ENCODE measurements at regions not wholly inside any gene's neighbourhood (a gene's known extent, or its start where the extent isn't known, plus 50 kb on each side); places are given as distances from the start of the nearest gene placed in this dataset.

DNA sequence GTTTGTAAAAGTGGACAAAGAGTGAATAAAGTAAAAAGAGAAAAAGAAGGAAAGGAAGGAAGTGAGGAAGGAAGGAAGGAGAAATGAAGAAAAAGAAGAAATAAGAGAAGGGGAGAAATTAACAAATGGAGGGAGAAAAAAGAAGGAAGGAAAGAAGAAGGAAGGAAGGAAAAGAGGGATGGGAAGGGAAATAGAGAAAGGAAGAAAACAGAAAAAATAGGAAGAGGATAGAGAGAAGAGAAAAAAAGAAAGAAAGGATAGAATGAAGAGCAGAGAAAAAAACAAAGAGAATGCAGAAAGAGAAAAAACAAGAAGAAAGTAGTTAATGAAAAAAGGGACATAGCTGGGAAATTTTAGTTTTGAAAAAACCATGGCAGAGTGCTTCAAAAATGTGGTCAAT lies 361.8 kb downstream of the EPHA7 start:
- Mint-ChIP-seq H3K4me1 (ENCODE audit: low read depth in 2 of 2) (no peaks in the 10 kb centered on the region), H3K27me3 (no peaks in the 10 kb centered on the region), H3K27ac (no peak overlapping the region), H3K4me3 (no peak overlapping the region), H3K36me3 (ENCODE audit: insufficient read depth) (no peaks in the 10 kb centered on the region), H3K9me3 (peaks cover 9 to 17% of the 10 kb centered on the region in 2 donors)
- ATAC-seq (replicated peaks) (no peak), DNase-seq (no peak)

DNA sequence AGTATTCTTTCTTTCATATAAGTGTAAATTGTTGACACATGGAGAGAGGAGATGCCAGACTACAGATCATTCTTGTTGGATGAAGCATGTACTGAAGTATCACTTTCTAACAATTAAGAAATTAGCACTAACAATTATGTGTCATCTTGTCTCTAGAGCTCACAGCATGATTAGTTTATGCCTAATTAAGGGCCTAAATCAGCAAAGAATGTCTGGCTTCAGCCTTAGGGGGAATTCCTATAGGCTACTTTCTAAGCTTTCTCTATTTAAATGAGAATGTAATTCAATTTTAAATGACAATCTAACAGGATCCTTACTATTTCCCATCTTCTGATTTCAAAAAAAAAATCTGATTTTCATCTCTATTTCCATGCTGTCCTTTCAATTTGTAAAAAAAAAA lies 371.0 kb downstream of the EPHA7 start:
- no peaks in the 10 kb centered on the region for H3K36me3 Mint-ChIP-seq (ENCODE audit: insufficient read depth)
- no peak overlapping the region for H3K27ac Mint-ChIP-seq

DNA sequence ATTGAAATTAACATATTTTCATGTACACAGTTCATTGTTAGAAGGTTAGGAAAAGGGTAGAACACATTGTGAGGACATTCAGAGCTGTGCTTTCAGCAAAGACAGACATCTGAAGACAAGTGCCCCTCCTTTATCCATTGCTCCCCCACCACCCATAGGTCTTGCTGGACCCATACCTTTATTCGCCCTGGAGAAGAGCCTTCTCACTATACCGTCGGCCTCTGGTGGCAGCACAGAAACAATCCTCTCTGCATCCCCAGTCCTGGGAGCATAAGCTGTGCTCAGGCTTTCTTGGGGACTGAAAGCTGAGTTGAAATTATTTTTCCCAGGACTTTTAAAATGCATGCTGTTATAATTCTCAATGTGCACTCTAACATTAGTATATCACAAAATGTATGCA lies 372.3 kb downstream of the EPHA7 start:
- Mint-ChIP-seq H3K36me3 (ENCODE audit: insufficient read depth) (no peaks in the 10 kb centered on the region), H3K4me3 (no peak overlapping the region), H3K27me3 (no peaks in the 10 kb centered on the region), H3K27ac (no peak overlapping the region), H3K4me1 (ENCODE audit: low read depth in 2 of 2) (no peaks in the 10 kb centered on the region), H3K9me3 (peaks cover 2 to 7% of the 10 kb centered on the region in 2 donors)
- DNase-seq (no peak), ATAC-seq (replicated peaks) (no peak)

More for the DNA sequence above, 371.0 kb downstream of the EPHA7 start:
- ATAC-seq (replicated peaks) (no peak), DNase-seq (no peak)
- Mint-ChIP-seq H3K27me3 (no peaks in the 10 kb centered on the region), H3K4me3 (no peak overlapping the region), H3K9me3 (peaks cover 2 to 3% of the 10 kb centered on the region in 2 donors), H3K4me1 (ENCODE audit: low read depth in 2 of 2) (no peaks in the 10 kb centered on the region)

DNA sequence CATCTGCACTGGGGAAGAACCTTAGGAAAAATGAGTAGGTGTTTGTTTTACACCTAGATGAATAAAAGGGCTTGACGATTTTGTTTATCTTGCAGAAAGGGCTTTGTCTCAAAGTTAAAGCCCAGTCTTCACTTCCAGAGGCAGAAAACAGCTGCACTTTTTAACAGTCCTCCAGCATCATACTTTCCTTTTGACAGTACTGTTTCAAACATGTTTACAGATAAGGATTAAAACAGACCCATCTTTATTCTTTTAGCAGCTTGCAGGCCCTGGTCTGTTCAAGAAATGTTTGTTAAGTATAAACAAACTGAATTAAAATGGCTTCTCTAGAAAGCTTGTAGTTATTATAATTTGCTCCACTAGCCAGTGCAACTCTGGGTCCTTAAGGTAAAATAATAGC lies 374.2 kb downstream of the EPHA7 start:
- no peak for DNase-seq
- Mint-ChIP-seq H3K36me3 (ENCODE audit: insufficient read depth) (no peaks in the 10 kb centered on the region), H3K4me3 (no peak overlapping the region), H3K27ac (no peak overlapping the region), H3K9me3 (peaks cover 2 to 7% of the 10 kb centered on the region in 2 donors), H3K4me1 (ENCODE audit: low read depth in 2 of 2) (no peaks in the 10 kb centered on the region), H3K27me3 (no peaks in the 10 kb centered on the region)
- ATAC-seq (replicated peaks): no peak

DNA sequence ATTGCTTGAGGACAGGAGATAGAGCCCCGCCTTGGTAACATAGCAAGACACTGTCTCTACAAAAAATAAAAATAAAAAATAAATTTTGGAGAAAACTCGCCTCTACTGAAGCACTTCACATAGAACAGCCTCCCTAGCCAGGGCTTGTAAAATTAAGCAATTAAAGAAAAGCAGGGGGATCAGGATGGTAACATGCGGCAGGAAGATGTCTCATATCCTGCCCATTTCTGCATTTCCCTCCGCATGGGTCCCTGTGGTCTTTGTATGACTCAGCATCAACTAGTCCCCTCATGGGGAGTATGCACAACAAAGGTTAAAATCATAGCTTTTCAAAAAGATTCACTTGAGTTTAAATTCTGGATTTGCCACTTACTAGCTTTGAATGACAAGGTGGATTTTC lies 379.0 kb downstream of the EPHA7 start:
- no peaks in the 10 kb centered on the region for H3K36me3 Mint-ChIP-seq (ENCODE audit: insufficient read depth)
- DNase-seq: no peak
- H3K27ac Mint-ChIP-seq: no peak overlapping the region

DNA sequence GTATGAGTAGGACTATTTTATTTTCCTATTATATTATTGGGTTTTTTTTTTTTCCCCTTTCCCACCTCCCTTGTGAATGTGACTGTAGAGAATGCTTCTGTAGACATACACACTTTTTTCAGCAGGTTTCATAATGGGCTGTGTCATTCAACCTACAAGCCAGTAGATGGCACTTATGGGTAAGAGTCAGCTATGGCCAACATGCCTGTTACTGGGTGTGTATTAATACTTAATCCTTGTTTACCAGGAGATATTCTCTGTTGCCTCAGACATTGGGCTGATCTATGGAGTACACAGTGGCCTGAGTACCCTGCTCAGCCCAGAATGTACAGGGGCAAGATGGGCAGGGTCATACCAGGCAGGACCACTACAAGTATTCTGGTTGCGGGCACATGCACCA lies 382.5 kb downstream of the EPHA7 start:
- Mint-ChIP-seq H3K4me1 (ENCODE audit: low read depth in 2 of 2) (no peaks in the 10 kb centered on the region), H3K9me3 (peaks cover 8 to 17% of the 10 kb centered on the region in 2 donors), H3K27ac (no peak overlapping the region), H3K36me3 (ENCODE audit: insufficient read depth) (no peaks in the 10 kb centered on the region), H3K27me3 (no peaks in the 10 kb centered on the region), H3K4me3 (no peak overlapping the region)
- DNase-seq (no peak), ATAC-seq (replicated peaks) (no peak)

More for the DNA sequence above, 379.0 kb downstream of the EPHA7 start:
- no peaks in the 10 kb centered on the region for H3K27me3 Mint-ChIP-seq
- peaks cover 6 to 23% of the 10 kb centered on the region in 2 donors for H3K9me3 Mint-ChIP-seq
- no peak for ATAC-seq (replicated peaks)
- no peaks in the 10 kb centered on the region for H3K4me1 Mint-ChIP-seq (ENCODE audit: low read depth in 2 of 2)
- H3K4me3 Mint-ChIP-seq: no peak overlapping the region

DNA sequence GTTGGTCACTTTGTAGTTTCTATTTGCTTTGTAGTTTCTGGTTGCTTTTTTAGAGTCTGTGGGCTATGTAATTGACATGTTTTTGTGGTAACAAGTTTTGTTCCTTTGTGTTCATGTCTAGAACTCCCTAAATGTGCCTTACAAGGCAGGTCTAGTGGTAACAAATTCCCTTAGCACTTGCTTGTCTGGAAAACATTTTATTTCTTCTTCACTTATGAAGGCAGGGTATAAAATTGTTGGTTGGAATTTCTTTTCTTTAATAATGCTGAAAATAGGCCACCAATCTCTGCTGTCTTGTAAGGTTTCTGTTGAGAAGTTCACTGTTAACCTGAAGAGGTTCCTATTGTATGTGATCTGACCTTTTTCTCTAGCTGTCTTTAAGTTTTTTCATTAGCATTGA lies 383.6 kb downstream of the EPHA7 start:
- peaks cover 8 to 17% of the 10 kb centered on the region in 2 donors for H3K9me3 Mint-ChIP-seq
- DNase-seq: no peak
- no peak overlapping the region for H3K27ac Mint-ChIP-seq
- no peak overlapping the region for H3K4me3 Mint-ChIP-seq
- no peaks in the 10 kb centered on the region for H3K27me3 Mint-ChIP-seq
- H3K4me1 Mint-ChIP-seq (ENCODE audit: low read depth in 2 of 2): no peaks in the 10 kb centered on the region
- no peak for ATAC-seq (replicated peaks)
- no peaks in the 10 kb centered on the region for H3K36me3 Mint-ChIP-seq (ENCODE audit: insufficient read depth)

DNA sequence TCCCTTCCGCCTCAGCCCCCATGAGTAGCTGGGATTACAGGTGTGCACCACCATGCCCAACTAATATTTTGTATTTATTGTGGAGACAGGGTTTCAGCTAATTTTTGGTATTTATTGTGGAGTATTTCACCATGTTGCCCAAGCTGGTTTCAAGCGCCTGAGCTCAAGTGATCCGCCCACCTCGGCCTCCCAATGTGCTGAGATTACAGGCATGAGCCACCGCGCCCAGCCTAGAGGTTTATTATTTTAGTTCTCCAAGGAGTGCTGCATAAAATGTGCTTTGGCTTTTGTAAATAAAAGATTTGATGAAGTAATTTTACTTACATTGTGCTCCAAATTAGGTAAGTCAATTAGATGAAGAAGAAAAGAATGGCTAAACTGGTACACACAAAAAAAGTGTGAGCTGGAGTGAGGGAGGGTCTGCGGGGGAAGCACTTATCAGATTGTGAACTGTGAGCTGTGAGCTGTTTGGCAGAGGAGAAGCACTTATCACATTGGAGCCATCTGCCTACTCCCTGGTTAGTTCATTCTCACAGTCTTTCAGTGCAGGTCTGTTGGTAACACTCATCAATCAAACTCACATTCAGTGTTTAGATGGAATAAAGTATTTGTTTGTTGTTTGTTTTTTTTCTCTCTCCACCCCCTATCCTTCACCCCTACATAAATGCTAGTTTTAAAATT lies 398.0 kb downstream of the EPHA7 start:
- H3K27ac Mint-ChIP-seq: no peak overlapping the region
- peaks cover 15 to 21% of the 10 kb centered on the region in 2 donors for H3K9me3 Mint-ChIP-seq
- H3K36me3 Mint-ChIP-seq (ENCODE audit: insufficient read depth): peaks cover 2% of the 10 kb centered on the region
- H3K4me3 Mint-ChIP-seq: no peak overlapping the region
- ATAC-seq (replicated peaks) (no peak), DNase-seq (no peak)
- no peaks in the 10 kb centered on the region for H3K27me3 Mint-ChIP-seq
- no peaks in the 10 kb centered on the region for H3K4me1 Mint-ChIP-seq (ENCODE audit: low read depth in 2 of 2)

DNA sequence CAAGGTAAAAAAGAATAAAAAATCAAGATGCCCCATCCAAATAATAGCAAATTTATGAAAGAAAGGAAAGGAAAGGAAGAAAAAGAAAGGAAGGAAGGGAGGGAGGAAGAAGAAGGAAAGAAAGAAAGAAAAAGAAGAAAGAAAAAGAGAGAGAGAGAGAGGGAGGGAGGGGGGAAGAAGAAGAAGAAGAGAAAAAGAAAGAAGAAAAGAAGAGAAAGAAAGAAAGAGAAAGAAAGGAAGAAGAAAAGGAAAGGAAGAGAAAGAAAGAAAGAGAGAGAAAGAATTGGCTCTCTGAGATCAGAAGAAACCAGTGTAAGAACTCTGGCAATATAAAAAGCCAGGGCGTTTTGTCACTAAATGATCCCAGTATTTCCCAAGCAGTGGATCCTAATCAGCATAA lies 401.7 kb downstream of the EPHA7 start:
- H3K27ac Mint-ChIP-seq: no peak overlapping the region
- H3K4me3 Mint-ChIP-seq: no peak overlapping the region
- no peaks in the 10 kb centered on the region for H3K27me3 Mint-ChIP-seq
- ATAC-seq (replicated peaks) (no peak), DNase-seq (no peak)
- no peaks in the 10 kb centered on the region for H3K4me1 Mint-ChIP-seq (ENCODE audit: low read depth in 2 of 2)
- peaks cover 8 to 14% of the 10 kb centered on the region in 2 donors for H3K9me3 Mint-ChIP-seq
- peaks cover 2% of the 10 kb centered on the region for H3K36me3 Mint-ChIP-seq (ENCODE audit: insufficient read depth)

DNA sequence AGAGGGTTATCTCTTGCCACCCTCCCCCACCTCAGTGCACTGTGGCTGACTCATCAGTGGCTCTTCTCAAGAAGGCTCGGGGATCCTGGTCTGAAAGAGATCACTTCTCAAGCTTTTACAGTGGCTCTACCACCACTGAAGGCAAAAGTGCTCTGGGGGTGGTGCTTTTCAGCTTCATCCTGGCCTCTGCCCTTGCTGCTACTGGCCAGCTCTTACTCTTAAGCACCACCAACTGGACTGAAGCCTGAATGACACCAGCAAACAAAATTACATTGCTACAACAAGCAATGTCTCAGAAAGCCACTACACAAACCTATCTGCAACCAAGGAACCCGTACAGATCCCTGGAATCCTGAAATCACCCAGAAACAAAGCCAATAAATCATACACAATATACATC lies 402.1 kb downstream of the EPHA7 start:
- Mint-ChIP-seq H3K4me3 (no peak overlapping the region), H3K27me3 (no peaks in the 10 kb centered on the region), H3K4me1 (ENCODE audit: low read depth in 2 of 2) (no peaks in the 10 kb centered on the region), H3K36me3 (ENCODE audit: insufficient read depth) (peaks cover 2% of the 10 kb centered on the region), H3K9me3 (peaks cover 8 to 14% of the 10 kb centered on the region in 2 donors), H3K27ac (no peak overlapping the region)
- no peak for DNase-seq
- ATAC-seq (replicated peaks): no peak

DNA sequence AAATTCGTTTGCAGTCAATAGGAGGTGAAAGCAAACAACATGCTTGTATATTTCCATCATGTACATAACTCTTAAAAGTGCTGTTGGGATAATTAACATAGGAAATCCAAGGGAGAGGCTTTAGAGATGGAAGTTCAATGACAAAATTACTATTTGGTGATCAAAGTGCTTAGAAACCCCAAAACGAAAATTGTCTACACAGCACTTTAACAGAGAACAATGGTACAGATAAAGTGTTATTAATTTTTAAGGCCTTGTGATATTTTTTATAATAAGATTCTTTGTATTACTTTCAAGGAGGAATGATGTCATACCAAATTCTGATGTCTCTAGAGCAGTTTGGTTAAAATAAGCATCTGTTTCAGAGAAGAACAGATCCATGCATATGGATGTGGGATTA lies 406.3 kb downstream of the EPHA7 start:
- DNase-seq: no peak
- peaks cover 2% of the 10 kb centered on the region for H3K36me3 Mint-ChIP-seq (ENCODE audit: insufficient read depth)
- no peaks in the 10 kb centered on the region for H3K4me1 Mint-ChIP-seq (ENCODE audit: low read depth in 2 of 2)
- H3K27me3 Mint-ChIP-seq: no peaks in the 10 kb centered on the region
- no peak overlapping the region for H3K27ac Mint-ChIP-seq
- peaks cover 8 to 15% of the 10 kb centered on the region in 2 donors for H3K9me3 Mint-ChIP-seq
- H3K4me3 Mint-ChIP-seq: no peak overlapping the region
- ATAC-seq (replicated peaks): no peak

DNA sequence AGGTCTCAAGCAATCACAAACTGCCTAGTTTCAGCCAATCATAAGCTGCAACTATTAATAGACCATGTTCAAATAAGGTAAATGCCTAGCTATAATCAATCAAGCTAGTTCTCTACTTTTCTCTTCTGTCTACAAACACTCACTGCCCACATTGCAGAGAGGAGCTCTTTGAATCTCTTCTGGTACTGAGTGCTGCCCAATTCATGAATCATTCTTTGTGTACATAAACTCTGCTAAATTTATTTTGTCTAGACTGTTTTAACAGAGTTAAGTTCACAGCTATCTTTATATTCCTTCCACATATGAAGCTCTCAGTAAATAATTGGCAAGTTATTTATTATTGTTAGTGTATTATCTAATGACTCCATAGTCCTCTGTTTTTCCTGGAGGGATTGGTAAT lies 411.0 kb downstream of the EPHA7 start:
- Mint-ChIP-seq H3K27me3 (no peaks in the 10 kb centered on the region), H3K4me1 (ENCODE audit: low read depth in 2 of 2) (no peaks in the 10 kb centered on the region), H3K36me3 (ENCODE audit: insufficient read depth) (no peaks in the 10 kb centered on the region), H3K9me3 (peaks cover 3 to 7% of the 10 kb centered on the region in 2 donors), H3K4me3 (no peak overlapping the region), H3K27ac (no peak overlapping the region)
- ATAC-seq (replicated peaks) (no peak), DNase-seq (no peak)

DNA sequence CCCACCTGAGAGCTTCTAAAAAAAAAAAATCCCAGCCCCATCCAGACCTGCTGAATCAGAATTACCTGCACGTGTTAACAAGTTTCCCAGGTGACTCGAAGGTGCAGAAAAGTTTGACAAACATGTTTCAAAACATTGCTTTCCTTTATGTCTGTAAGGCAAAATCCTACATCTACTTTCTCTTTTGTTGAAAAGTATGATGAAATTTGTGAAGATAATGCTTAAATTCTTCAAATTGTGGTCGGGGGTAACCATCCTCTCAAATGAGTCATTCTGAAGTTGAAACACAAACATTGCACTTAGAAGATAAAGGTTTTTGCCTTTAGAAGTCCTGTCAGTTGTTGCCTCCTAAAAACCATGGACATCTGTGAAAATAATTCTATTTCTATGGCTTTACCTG lies 429.7 kb downstream of the EPHA7 start:
- H3K4me3 Mint-ChIP-seq: no peak overlapping the region

DNA sequence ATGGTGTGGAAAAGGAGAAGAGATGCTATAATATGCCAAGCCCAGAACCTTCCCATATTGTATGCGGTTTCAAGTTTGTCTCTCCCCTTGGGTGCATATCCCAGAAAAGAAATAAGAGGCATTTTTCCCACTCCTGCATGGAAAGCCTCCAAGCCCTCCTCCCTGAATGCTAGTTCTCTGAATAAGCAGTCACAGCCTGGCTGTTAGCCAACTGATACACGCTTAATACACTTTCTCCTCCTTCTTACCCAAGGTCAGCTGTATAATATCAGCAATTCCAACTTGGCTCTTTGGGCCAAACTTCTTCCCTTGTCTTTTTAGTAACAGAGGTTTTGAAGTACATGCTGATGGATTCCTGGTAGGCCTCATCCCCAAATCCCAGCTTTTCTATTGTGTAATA lies 440.1 kb downstream of the EPHA7 start:
- no peaks in the 10 kb centered on the region for H3K27me3 Mint-ChIP-seq
- no peak overlapping the region for H3K27ac Mint-ChIP-seq
- no peak for ATAC-seq (replicated peaks)
- DNase-seq: no peak
- no peak overlapping the region for H3K4me3 Mint-ChIP-seq
- H3K36me3 Mint-ChIP-seq (ENCODE audit: insufficient read depth): no peaks in the 10 kb centered on the region
- H3K4me1 Mint-ChIP-seq (ENCODE audit: low read depth in 2 of 2): no peaks in the 10 kb centered on the region
- peaks cover 7 to 10% of the 10 kb centered on the region in 2 donors for H3K9me3 Mint-ChIP-seq

More for the DNA sequence above, 429.7 kb downstream of the EPHA7 start:
- H3K27ac Mint-ChIP-seq: no peak overlapping the region
- no peaks in the 10 kb centered on the region for H3K9me3 Mint-ChIP-seq
- DNase-seq: no peak
- no peak for ATAC-seq (replicated peaks)
- no peaks in the 10 kb centered on the region for H3K27me3 Mint-ChIP-seq
- H3K36me3 Mint-ChIP-seq (ENCODE audit: insufficient read depth): no peaks in the 10 kb centered on the region
- no peaks in the 10 kb centered on the region for H3K4me1 Mint-ChIP-seq (ENCODE audit: low read depth in 2 of 2)

Data from effector memory CD8-positive, alpha-beta T cell (primary cell).